Testis (tissue), 2 donors: ENCODE measurements at regions not wholly inside any gene's neighbourhood (a gene's known extent, or its start where the extent isn't known, plus 50 kb on each side); places are given as distances from the start of the nearest gene placed in this dataset.
A peak's percentile ranks its signal among the peaks of the same experiment; 100 is the strongest.

Experiments used
- DNase-seq: peaks from one replicate; pipeline ENCODE4 v3.0.0-alpha.2; 2019
- H3K27ac ChIP-seq, 2 donors: fragments of 200-600 bp; sonication (generic); one replicate each; pipeline ENCODE4 v1.5.1; 2019
- H3K27me3 ChIP-seq: fragments of 200-600 bp; sonication (generic); one replicate; pipeline ENCODE4 v1.5.1; 2019
- H3K36me3 ChIP-seq: fragments of 200-600 bp; sonication (generic); one replicate; pipeline ENCODE4 v1.5.1; 2017; ENCODE audit warnings: low read depth; ENCODE audit errors: missing control alignments
- H3K4me1 ChIP-seq: fragments of 200-600 bp; sonication (generic); one replicate; pipeline ENCODE4 v1.5.1; 2019
- H3K4me3 ChIP-seq, 2 donors: fragments of 200-600 bp; sonication (generic); one replicate each; pipeline ENCODE4 v1.5.1; 2017 to 2019
- H3K9me3 ChIP-seq: fragments of 200-600 bp; sonication (generic); one replicate; pipeline ENCODE4 v1.5.1; 2017
- CTCF ChIP-seq, 3 experiments: fragments of 450-650 bp in 2 of 3; fragments of 200-600 bp in 1 of 3; sonication (generic) in 1 of 3; IDR thresholded peaks; one replicate each; pipeline ENCODE4 v1.5.1; 2016 to 2019; ENCODE audit warnings: antibody characterized with exemption in 3 of 3, mild to moderate bottlenecking in 2 of 3, moderate library complexity in 1 of 3
- POLR2A ChIP-seq: fragments of 450-650 bp; IDR thresholded peaks from one replicate; pipeline ENCODE4 v1.6.1; 2017; ENCODE audit warnings: antibody characterized with exemption, mild to moderate bottlenecking, moderate library complexity
- WGBS, 2 donors: methylation state at CpG; one replicate each; pipeline ENCODE4 v1.1.5; 2018; 5-methylcytosine and 5-hydroxymethylcytosine counted together
- intact Hi-C: fragments of 100-400 bp; cut with DNase I; formaldehyde crosslinking; loops from one replicate; pipeline ENCODE4 v1.15.1; 2023; ENCODE audit warnings: low total_unique reads

GRCh38 chr2:238554468-238555315, 128.0 kb downstream of the ASB1 start:
- TF ChIP-seq POLR2A (no peak), CTCF (IDR thresholded peaks at IDR 0.05) (no peak)
- Histone ChIP-seq H3K36me3 (no peaks in the 10 kb centered on the region), H3K4me3 (peak overlapping the region; percentile 24 to 41), H3K27ac (no peak overlapping the region), H3K4me1 (no peaks in the 10 kb centered on the region), H3K9me3 (no peaks in the 10 kb centered on the region), H3K27me3 (no peaks in the 10 kb centered on the region)
- 59% methylated on average over 26 of the region's 26 CpGs for WGBS, 2 donors
- intact Hi-C loops = no loop called here
- DNase-seq = peak; percentile 46

GRCh38 chr2:238555786-238556542, 129.2 kb downstream of the ASB1 start:
- Histone ChIP-seq H3K4me3 (no peak overlapping the region), H3K4me1 (no peaks in the 10 kb centered on the region), H3K9me3 (no peaks in the 10 kb centered on the region), H3K36me3 (no peaks in the 10 kb centered on the region), H3K27ac (no peak overlapping the region), H3K27me3 (no peaks in the 10 kb centered on the region)
- no peak for DNase-seq
- TF ChIP-seq POLR2A (no peak), CTCF (IDR thresholded peaks at IDR 0.05) (no peak)
- intact Hi-C loops = no loop called here
- 83 to 95% methylated on average over 12 to 13 of the region's 13 CpGs for WGBS, 2 donors

GRCh38 chr2:238557431-238557830, 130.7 kb downstream of the ASB1 start:
- no peak for TF ChIP-seq POLR2A
- no peak for TF ChIP-seq CTCF (IDR thresholded peaks at IDR 0.05)
- Histone ChIP-seq H3K4me3 (no peak overlapping the region), H3K9me3 (no peaks in the 10 kb centered on the region), H3K36me3 (no peaks in the 10 kb centered on the region), H3K4me1 (no peaks in the 10 kb centered on the region), H3K27ac (no peak overlapping the region), H3K27me3 (no peaks in the 10 kb centered on the region)
- intact Hi-C loops = no loop called here
- 91 to 97% methylated on average over 4 to 5 of the region's 5 CpGs for WGBS, 2 donors
- DNase-seq = no peak

- intact Hi-C loops = no loop called here
- H3K27me3 ChIP-seq = no peaks in the 10 kb centered on the region
- H3K4me3 ChIP-seq = no peak overlapping the region
- WGBS, 2 donors = 78 to 81% methylated on average over 9 to 11 of the region's 11 CpGs
- no peak for TF ChIP-seq CTCF (IDR thresholded peaks at IDR 0.05)
- no peak for TF ChIP-seq POLR2A
- no peak for DNase-seq
- H3K27ac ChIP-seq = no peak overlapping the region
- no peaks in the 10 kb centered on the region for H3K9me3 ChIP-seq
- no peaks in the 10 kb centered on the region for H3K36me3 ChIP-seq
- H3K4me1 ChIP-seq = no peaks in the 10 kb centered on the region
These were observed 131.2 kb downstream of the ASB1 start for GRCh38 chr2:238557936-238558335.
